ENCODE measurements at regions not wholly inside any gene's neighbourhood (a gene's known extent, or its start where the extent isn't known, plus 50 kb on each side); places are given as distances from the start of the nearest gene placed in this dataset.
"Not testable (repeated sequence)": the region's sequence is repeated elsewhere in the genome, so short reads cannot be mapped to it uniquely, and the experiment has no call there.

DNA sequence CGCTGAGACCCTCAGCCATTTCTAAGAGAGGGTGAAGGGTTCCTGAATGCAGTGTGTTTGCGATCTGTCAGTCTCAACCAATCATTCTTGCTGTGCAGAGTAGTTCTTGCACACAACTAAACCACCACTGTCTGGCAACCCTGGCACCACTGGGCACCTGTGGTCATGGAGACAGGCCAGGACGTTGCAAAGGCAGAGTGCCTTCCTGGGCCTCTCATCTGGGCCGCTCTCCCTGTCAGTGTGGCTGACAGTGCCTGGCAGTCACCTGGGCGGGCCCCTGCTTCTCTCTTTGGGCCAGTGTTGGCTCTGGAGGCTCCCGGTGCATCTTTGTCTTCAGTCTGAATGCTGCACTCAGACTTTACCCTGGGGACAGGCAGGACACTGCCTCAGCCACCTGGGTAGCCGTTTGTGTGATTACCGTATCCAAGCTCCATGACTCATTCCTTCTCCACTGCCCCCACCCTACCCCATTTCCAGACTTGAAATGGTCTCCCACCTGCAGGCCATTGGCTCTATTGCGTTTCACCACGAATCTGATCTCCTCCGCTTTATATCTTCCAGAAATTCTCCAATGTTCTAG, 104.6 kb upstream of the KLF13 start:
- no peak for DNase-seq

DNA sequence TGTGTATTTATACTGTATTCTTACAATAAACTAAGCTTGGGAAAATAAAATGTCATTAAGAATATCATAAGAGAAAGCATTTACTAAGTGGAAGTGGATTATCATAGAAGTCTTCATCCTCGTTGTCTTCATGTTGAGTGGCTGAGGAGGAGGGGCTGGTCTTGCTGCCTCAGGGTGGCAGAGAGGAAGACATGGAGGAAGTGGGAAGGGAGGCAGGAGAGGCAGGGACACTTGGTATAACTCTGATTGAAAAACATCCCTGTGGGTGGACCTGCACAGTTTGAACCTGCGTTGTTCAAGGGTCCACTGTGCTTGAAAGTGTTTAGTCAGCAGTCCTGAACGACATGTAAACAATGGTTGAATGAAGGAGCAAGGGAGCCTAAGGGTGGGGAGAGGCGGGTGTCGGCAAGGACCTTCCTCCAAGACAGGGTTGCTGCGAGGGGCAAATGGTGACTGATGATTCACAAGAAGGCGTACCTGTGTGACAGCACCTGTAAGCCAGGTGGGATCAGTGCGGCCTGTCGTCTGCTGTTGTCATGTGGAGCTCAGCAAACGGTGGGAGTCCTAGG, 103.8 kb upstream of the KLF13 start:
- DNase-seq, result no peak

DNA sequence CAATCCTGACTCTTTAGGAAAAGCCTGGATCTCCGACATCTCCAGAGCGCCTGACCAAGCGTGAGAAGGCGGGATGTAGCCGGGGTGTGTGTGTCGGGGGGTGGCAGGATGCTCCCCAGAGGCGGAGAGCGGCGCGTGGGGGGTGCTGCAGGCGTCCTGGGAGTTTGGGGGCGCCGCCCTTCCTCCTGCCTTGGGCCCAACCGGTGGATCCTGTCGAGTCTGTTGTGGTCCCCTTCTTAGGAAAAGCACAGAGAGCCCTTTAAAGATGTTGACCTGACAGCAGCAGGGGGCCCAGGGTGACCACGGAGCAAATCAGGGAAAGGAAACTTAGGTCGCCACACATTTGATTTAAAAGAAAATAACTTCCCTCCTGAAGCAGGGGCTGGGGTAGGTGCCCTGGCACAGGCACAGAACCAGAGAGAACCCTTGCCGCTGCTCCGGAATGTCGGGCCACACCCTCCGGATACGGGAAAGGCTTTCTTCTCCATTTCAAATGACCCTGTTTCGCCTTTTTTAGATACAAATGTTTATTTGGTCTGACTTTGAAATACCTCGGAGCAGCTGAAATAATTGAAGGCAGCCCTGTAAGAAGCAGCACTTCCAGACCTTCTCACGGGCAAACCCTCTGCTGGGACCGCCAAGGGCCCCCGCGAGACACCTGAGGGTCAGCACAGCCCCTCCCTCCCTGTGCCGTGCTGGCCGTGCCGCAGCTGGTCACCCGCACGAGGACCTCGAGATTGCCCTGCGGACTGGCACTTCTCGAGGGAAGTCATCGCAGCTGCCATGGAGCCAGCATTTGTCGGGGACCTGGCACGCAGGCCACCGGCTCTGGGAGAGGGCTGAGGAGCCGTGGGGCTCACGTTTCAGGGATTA, 102.9 kb upstream of the KLF13 start:
- no peak for DNase-seq

DNA sequence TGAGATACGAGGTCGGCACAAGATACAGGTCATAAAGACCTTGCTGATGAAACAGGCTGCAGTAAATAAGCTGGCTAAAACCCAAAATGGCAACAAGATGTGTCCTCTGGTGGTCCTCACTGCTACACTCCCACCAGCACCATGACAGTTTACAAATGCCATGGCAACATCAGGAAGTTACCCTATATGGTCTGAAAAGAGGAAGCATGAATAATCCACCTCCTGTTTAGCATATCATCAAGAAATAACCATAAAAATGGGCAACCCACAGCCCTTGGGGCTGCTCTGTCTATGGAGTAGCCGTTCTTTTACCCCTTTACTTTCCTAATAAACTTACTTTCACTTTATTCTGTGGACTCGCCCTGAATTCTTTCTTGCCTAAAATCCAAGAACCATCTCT, 102.0 kb upstream of the KLF13 start:
- not testable (repeated sequence) for DNase-seq

DNA sequence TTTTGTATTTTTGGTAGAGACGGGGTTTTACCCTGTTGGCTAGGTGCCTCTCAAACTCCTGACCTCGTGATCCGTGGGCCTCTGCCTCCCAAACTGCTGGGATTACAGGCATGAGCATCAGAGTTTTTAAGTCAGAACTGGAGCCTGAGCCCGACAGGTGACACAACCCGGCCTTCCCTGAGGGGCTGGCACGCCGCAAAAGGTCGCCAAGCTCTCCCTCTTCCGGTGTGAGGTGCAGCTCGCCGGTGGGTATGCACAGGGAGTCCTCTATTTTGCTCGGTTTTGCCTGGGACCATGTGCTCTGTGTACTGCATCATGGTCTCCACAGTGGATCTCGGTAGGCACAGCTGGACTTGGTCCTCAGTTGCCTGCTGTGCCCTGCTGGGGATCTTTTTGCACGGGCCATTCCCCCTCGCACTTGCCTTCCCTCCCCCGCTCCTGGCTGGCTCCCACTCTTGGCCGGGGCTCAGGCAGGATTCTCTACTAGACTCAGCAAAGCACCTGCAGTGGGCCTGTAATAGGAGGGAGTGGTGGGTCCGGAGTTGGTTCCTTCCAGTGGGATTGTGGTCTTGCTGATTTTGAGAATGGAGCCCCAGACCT, 101.2 kb upstream of the KLF13 start:
- no peak for DNase-seq

DNA sequence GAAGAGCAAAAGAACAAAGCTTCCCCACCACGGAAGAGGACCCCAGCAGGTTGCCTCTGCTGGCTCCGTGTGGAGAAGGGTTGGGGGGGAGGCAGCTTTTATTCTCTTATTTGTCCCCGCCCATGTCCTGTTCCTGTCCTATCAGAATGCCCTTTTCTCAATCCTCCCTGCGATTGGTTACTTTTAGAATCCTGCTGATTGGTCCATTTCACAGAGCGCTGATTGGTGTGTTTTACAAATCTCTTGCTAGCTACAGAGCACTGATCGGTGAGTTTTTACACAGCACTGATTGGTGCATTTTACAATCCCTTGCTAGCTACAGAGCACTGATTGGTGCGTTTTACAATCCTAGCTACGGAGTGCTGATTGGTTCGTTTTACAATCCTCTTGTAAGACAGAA, 100.6 kb upstream of the KLF13 start:
- DNase-seq, result no peak

DNA sequence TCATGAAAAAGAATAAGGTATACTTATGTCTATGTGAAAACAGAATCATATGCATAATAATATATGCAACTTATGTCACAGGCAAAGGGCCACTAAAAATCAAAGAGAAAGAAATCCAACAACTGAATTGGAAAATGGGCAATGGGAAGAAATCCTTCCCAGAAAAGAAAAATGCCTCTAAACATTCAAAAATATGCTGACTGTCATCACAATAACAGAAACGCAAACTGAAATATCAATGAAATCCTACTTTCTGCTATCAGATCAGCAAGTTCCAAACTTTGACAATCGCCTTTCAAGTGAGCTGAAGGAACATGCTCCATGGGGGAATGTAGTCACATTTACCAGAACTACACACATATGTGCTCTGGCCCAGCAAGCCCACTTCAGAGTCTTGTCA, 99.4 kb upstream of the KLF13 start:
- no peak for DNase-seq

DNA sequence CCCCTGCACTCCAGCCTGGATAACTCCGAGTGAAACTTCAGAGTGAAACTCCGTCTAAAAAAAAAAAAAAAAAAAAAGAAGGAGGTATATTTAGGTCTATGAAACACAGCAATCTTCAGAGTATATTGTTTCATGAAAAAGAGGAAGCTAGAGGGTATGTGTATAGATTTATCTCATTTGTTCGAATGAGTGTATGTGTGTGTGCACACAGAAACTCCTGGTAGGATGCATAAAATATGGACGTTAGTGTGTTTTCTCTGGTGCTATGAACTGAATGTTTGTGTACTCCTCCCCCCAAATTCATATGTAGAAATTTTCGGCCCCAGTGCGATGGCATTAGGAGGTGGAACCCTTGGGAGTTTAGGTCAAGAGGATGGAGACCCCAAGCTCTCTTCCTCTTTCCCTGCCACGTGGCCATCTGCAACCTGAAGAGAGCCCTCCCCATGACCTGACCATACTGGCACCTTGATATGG, 98.6 kb upstream of the KLF13 start:
- no peak for DNase-seq

DNA sequence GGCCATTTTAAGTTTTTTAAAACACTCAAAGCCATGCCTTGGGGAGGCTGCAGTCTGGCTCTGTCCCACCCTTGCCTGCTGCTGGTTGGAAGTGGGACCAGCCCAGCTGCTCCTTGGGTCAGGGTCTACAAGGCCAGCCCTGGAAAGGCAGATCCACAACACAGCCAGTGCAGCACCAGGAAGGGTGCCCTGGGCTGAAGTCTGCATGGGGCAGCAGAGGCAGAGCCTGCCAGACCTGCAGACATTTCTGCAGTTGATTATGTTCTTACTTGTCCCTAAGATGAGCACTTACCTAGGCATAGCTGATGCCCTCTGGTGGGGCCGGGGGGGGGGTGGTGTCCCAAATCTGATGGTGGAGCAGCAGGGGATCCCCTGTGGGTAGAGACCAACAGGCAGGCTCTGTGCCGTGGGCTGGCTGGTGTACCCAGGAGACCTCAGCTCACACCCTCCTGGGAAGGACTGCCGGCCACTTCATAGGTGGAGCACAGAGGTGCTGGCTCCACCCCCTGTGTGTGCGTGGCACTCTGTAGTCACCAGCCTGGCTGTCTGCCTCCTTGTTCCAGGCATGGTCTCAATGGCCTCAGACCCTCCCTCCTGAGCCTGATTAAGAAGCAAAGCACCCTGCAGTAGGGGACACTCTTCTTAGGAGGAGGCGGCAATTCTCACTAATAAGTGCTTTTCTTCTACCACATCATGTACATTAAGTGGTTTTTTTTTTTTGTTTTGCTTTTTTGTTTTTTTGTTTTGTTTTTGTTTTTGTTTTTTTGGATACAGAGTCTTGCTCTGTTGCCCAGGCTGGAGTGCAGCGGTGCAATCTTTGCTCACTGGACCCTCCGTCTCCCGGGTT, 97.4 kb upstream of the KLF13 start:
- no peak for DNase-seq

DNA sequence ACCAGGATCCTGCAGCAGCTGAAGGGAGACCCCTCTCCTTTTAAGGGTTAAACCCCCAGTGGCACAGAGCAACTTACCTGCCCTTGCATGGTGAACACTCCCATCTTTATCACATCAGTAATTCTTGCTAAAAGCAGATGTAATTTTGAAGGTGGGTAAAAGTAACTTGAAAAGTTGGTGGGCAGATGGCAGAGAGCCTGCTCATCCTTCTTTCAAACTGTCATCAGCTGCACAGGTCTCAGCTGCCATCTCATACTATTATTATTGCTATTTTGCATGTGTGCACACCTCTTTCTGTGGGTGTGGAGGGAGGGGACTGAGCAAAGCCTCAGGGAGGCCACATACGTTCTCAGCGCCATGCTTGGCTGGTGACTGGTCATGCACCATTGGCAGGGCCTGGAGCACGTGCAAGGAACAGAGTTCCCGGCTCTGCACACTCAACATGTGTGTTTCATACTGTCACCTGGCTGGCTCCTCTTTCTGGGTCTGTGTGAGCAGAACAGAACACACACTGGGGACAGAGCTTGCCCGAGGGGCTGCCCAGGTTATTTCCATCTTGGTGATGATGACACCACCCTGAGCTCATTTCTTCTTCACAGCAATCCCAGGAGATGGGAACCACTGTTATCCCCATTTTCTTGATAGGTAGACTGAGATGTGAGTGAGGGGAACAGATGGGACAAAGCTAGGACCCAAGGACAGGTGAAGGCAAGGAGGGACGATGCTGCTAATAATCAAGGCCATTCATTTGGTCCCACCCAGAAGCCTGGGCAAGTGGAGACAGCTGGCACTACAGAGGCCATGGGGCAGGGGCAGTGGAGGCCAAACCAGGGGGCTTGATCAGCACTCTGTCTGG, 95.8 kb upstream of the KLF13 start:
- DNase-seq, result no peak

DNA sequence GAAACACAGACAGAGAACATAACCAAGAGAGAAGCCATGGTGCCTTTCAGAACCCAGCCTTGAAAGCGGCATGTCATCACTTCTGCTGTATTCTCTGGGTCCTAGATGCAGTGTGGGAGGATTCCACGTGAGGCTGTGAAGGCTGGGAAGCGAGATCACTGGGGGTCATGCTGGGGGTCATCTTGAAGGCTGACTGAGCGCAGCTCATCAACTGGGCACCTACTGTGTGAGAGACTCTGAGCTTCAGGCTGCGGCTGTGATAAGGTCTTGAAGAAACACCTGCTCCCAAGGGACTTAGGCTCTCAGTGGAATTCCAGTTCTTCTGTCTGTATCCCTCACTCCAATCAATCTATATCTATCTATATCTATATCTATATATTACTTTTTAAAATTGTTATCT, 91.8 kb upstream of the KLF13 start:
- no peak for DNase-seq

DNA sequence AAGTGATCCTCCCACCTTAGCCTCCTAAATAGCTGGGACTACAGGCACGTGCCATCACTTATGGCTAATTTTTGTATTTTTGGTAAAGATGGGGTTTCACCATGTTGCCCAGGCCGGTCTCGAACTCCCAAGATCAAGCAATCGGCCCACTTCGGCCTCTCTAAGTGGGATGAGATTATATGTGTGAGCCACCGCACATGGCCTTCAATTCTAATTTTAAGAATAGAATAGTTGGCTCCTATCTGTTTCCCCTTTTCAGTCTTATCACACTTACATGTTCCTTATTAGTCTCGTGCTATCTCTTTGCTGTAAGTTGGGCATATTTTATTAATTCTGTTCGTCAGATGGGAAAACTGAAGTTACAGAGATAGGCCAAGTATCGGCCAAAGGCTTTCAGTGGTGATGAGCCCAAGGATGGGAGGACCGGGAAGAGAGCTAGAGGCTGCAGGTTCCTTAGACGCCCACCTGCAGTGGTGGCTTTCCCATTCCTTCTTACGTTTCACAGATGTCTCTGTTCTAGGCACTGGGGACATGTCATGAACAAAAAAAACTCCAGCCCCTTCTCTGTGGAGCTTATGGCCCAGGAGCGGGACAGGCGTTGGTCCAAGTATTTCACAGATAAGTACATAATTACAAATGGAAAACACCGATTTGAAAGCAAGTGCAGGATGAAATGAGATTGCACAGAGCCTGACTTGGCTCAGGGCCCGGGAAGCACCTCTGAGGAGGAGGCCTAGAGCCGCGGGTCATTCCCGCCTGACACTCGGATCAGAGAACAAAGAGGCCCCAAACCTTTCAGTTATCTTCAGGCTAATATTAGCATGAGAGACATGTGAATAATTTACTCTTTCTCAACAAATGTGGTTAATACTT, 91.1 kb upstream of the KLF13 start:
- no peak for DNase-seq

DNA sequence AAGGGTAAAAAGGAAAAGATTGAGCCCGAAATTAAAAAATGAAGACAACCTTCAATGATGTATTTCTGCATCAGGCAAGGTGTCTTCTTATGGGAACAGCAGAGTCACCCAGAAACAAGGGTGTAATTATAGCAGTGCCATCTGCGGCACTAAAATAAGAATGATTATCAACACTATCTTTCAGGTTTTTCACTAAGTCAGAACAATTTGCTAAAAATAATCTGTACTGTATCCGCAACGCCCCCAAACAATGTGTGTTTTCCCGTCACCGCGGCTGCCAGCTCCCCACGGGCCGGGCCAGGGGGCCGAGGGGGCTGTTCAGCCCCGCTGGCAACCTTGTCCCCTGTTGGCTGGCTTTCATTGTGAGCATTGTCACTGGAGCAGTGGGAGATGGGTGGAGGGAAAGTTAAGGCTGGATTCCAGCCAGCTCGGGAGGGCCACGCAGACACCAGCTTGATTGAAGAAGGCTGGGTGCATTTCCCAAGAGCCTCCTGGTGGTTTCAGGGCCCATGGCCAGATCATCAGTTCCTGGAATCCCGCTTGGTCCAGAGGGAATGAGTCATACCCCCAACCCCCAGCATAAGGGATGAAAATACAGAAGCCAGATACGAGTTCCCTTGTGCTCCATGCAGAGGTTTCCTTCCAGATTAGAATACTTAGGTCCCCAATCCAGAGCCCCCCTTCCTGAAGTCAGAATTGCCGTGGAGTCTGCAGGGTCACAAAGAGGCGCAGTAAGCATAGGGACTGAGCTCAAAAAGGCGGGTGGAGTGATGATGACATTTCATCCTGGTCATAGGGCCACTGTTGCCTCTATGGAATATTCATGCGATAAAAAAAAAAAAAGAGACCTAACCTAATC, 90.2 kb upstream of the KLF13 start:
- DNase-seq, result no peak

DNA sequence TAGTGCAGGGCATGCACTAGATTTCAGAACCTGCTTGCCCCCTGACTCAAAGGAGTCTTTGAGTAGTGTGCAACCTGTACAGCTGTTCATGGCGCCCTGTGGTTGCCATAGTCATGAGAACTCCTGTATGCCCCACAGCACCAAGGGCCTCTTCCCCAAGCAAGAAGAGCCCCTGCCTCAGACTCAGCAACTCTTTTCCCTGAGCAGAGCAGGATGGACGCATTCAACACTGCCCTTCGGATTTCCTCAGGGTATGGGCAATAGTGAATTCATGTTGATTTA, 89.7 kb upstream of the KLF13 start:
- DNase-seq, result no peak

DNA sequence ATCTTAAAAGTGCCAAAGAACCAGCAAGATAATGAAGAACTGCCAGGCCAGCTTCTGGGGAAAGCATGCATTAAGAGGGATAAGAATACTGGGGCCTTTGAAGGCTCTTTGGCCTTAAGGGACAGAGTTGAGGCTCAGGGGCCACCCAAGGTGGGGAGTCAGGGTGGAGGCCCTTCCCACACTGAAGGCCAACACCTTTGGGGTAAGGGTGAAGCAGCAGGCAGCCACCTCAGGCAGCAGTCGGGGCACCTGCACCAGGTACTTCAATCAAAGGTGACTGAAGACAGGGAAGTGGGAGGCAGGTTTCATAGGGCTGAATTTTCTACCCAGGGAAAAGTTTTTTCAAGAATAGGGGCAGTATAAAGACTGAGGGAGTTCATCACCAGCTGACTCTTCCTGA, 87.7 kb upstream of the KLF13 start:
- no peak for DNase-seq

DNA sequence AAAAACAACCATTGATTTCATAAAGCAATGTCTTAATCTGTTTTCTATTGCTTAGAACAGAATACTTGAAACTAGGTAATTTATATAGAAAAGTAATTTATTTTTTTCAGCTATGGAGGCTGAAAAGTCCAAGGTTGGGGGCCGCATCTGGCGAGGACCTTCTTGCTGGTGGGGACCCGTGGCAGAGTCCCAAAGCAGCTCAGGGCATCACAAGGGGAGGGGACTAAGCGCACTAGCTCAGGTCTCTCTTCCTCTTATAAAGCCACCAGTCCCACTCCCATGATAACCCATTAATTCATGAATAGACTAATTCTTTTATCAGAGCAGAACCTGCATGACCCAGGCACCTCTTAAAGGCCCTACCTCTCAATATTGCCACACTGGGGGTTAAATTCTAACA, 87.2 kb upstream of the KLF13 start:
- no peak for DNase-seq

DNA sequence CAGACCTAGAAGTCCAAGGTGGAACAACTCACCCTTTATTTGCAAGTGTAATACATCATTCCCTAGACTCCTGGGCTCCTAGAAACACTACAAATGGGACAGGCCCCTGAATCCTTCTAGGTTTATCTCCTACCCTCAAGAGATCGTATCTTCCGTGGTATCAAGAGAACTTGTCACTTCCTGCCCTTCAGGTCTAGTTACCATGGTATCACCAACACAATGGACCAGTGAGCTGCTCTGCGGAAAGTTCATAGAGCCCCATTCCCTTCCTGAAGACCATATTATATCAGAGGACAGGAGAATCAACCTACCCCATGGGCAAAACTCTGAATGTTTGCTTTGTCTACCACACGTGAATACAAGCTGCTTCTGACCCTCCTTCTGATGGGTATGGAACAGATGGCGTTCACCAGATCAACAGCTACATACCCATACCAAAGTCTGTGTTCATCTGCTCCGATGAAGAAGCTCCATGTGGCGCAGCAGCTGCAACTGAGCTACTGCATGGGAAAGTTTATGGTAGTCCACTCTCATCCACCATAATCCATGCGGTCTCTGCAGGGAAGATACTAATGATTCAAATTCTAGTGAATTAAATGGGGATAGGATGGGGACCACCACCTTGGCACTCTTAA, 84.6 kb upstream of the KLF13 start:
- DNase-seq, result no peak

DNA sequence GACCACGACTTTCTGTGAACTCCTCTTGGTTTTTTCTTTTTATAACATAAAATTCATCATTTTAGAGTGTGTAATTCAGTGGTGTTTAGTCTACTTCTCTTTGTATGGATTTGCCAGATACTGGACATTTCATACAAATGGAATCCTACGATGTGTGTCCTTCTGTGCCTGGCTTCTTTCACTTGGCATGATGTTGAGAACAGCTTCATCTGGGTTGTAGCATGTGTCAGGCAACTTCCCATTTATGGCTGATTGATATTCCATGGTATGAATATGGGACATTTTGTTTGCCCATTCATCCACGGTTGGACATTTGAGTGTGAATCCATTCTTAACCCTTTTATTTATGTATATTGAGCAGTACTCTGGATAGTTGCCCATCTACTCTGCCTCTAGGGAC, 82.7 kb upstream of the KLF13 start:
- no peak for DNase-seq

DNA sequence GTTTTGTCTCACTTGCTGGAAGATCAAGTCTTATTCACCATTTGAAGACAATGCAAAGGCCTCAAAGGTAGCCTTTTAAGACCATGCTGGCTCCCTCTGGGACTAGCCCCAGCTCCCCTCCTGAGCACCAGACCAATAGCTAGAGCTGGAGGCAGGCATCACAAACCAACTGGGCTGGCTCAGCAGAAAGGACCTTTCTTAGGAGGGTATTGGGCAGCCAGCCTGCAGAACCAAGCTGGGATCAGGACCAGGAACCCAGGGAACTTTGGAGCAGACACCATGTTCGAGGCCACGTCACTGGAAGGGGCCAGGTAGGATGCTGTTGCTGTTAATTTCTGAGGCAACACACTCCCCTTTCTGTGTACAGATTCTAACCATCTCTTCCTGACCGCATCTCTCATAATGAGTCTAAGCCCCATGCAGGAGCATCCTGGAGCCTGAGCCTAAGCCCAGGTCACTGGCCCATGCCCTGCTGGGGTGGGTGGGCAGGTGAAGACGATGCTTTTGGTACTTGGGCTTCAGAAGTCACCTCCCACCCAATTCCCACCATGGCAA, 81.4 kb upstream of the KLF13 start:
- no peak for DNase-seq

All from stimulated activated CD4-positive, alpha-beta T cell treated with anti-CD3 and anti-CD28 coated beads, Interleukin-4, amount 100 ng/mL, for 4 hours (primary cell).